ENCODE measurements at regions not wholly inside any gene's neighbourhood (a gene's known extent, or its start where the extent isn't known, plus 50 kb on each side); places are given as distances from the start of the nearest gene placed in this dataset.

DNA sequence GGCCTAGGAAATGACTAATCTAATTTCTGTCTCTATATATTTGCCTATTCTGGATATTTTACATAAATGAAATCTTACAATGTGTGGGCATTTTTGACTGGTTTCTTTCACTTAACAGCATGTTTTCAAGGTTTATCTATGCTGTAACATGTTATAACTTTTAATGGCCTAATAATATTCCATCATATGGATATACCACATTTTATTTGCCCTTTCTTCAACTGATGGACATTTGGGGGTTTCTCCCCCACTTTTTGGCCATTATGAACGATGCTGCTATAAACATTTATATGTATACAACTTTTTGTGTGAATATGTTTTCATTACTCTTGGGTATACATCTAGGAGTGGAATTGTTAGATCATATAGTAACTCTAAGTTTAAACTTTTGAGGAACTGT is 357.3 kb upstream of the ADAMTS9 start:
- TF ChIP-seq MEF2A (IDR thresholded peaks at IDR 0.05; ENCODE audit: borderline replicate concordance, low read depth) (no peak), RAD21 (IDR thresholded peaks at IDR 0.05; ENCODE audit: low read length) (no peak), POLR2AphosphoS5 (IDR thresholded peaks at IDR 0.05; ENCODE audit: low read depth, low read length) (no peak), SIN3A (IDR thresholded peaks at IDR 0.05; ENCODE audit: borderline replicate concordance, low read depth, low read length) (no peak), RFX5 (IDR thresholded peaks at IDR 0.05; ENCODE audit: low read length) (no peak), REST (IDR thresholded peaks at IDR 0.05; ENCODE audit: low read depth, low read length) (no peak), NFIC (IDR thresholded peaks at IDR 0.05; ENCODE audit: borderline replicate concordance) (no peak), JUND (IDR thresholded peaks at IDR 0.05) (no peak), NRF1 (IDR thresholded peaks at IDR 0.05; ENCODE audit: low read depth, low read length) (no peak)
- TF ChIP-seq, protein P1, sequence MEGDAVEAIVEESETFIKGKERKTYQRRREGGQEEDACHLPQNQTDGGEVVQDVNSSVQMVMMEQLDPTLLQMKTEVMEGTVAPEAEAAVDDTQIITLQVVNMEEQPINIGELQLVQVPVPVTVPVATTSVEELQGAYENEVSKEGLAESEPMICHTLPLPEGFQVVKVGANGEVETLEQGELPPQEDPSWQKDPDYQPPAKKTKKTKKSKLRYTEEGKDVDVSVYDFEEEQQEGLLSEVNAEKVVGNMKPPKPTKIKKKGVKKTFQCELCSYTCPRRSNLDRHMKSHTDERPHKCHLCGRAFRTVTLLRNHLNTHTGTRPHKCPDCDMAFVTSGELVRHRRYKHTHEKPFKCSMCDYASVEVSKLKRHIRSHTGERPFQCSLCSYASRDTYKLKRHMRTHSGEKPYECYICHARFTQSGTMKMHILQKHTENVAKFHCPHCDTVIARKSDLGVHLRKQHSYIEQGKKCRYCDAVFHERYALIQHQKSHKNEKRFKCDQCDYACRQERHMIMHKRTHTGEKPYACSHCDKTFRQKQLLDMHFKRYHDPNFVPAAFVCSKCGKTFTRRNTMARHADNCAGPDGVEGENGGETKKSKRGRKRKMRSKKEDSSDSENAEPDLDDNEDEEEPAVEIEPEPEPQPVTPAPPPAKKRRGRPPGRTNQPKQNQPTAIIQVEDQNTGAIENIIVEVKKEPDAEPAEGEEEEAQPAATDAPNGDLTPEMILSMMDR (IDR thresholded peaks at IDR 0.05) = no peak
- TF ChIP-seq, protein P2, sequence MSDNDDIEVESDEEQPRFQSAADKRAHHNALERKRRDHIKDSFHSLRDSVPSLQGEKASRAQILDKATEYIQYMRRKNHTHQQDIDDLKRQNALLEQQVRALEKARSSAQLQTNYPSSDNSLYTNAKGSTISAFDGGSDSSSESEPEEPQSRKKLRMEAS (IDR thresholded peaks at IDR 0.05; ENCODE audit: low read depth) = no peak
- TF ChIP-seq, protein P3, sequence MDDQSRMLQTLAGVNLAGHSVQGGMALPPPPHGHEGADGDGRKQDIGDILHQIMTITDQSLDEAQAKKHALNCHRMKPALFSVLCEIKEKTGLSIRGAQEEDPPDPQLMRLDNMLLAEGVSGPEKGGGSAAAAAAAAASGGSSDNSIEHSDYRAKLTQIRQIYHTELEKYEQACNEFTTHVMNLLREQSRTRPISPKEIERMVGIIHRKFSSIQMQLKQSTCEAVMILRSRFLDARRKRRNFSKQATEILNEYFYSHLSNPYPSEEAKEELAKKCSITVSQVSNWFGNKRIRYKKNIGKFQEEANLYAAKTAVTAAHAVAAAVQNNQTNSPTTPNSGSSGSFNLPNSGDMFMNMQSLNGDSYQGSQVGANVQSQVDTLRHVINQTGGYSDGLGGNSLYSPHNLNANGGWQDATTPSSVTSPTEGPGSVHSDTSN (IDR thresholded peaks at IDR 0.05) = no peak
